Neural cell (in vitro differentiated cells): ENCODE measurements at regions not wholly inside any gene's neighbourhood (a gene's known extent, or its start where the extent isn't known, plus 50 kb on each side); places are given as distances from the start of the nearest gene placed in this dataset.

Experiments
- CTCF ChIP-seq: fragments of 450-650 bp; IDR thresholded peaks from 2 replicates; pipeline ENCODE4 v1.5.1; 2014; ENCODE audit warnings: antibody characterized with exemption, mild to moderate bottlenecking, moderate library complexity; ENCODE audit not compliant: poor library complexity, severe bottlenecking
- REST ChIP-seq: IDR thresholded peaks from 2 replicates; pipeline ENCODE4 v1.6.1; 2012; ENCODE audit warnings: borderline replicate concordance

GRCh38 chr6:86045038-86045437, 402.4 kb upstream of the SYNCRIP start:
- TF ChIP-seq REST: no peak
- no peak for TF ChIP-seq CTCF
